NCI-H2196 (cell line): ENCODE measurements at regions not wholly inside any gene's neighbourhood (a gene's known extent, or its start where the extent isn't known, plus 50 kb on each side); places are given as distances from the start of the nearest gene placed in this dataset.

Experiments
- DNase-seq: peaks from one replicate; lab custom pipeline; 2025; ENCODE audit not compliant: unreplicated experiment; lab: John Stamatoyannopoulos, UW

DNA sequence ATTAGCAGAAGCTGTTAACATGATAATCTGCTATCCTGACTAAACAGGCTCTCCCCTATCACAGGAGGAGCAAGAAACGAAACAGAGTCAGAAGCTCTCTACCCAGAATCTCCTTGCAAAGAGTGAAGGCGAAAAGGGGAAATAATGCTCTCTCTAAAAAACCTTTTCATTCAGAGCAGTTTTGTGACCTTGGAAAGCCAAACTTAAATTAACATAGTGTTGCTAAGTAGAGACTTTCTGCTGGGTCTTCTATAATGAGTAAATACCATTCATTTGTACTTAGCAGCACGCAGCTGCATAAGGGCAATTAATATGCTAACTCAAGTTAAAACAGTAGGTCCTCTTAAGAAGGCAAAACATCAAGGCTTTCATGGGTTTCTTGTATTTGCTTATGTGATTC lies 101.7 kb upstream of the GPR139 start:
- DNase-seq: no peak

DNA sequence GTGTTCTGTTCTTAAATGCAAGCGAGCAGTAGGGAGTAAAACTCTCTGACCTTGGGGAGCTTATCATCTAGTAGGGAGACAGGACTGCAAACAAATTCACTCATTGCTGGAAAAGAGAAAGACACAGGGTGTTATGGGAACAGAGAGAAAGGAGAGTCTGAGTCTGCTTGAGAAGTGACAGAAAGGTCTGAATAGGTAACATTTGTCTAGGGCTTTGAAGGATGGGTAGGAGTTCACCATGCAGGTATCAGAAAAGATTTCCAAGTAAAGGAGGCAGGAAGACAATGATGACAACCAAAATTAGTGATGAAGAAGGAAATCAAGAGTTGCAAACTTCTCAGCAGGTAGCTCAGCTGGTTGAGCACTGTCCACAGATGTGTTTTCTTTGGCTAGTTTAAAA lies 93.6 kb upstream of the GPR139 start:
- DNase-seq: no peak

DNA sequence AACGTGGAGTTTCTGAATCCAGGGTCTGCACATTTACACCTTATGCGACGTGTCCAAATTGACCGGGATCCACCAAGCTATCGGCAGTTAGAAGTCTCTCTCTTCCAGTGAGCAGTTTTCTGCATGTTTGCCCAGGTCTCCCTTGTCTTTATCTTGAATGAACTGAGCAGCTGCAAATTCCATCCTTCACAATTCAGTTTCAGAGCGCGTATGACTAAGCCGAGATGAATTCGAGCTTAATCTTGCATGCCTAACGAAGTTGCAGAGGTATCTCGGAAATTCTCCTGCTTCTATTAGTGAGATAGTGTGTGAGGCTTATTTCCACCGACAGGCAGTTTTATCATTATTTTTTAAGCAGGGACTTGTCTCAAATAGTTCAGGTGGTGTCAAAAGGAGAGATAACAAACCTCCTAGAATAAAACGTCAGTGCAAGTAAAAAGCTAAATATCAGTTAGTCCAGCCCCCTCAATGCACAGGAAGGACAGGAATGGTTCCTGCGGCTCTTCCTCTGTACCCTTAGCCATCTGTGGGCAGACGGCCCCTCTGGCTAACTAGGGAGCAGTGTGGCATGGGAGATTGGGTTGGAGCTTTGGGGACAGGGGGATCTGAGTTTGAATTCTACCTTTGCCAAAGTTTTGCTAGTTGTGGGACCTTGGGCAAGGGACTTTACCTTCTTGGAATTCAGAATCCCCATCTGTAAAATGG lies 93.0 kb upstream of the GPR139 start:
- DNase-seq: no peak

DNA sequence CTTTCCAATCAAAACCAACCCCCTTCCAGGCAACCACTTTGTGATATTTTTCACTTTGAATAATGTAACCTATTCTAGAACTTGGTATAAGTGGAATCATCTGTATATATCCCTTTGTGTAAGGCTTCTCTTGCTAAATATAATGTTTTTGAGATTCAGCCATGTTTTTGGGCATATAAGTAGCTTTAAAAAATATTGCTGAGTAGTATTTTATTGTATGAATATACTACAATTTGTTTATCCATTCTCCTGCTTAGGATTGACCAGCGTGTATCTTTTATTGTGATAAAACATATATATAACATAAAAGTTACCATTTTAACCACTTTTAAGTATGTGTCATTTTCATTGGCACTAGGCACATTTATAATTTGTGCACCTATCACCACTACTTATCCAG lies 79.8 kb upstream of the GPR139 start:
- DNase-seq: no peak

DNA sequence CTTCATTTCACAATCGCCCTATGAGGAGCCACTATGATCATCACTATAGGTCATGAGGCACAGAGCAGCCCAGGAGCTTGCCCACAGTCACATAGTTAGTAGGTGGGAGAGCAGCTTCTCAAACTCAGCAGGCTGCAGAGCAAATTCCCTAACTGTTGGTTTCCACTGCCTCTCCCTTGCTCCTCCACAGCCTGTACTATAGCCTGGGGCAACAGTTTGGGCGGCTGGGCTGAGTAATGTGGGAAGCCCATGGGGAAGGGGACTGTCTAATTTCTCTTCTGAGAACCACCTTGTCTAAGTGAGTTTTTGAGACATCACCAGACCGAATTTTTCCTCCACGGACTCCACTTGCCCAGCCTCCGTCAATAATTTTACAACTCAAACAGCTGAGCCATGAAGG lies 73.4 kb upstream of the GPR139 start:
- DNase-seq: no peak

DNA sequence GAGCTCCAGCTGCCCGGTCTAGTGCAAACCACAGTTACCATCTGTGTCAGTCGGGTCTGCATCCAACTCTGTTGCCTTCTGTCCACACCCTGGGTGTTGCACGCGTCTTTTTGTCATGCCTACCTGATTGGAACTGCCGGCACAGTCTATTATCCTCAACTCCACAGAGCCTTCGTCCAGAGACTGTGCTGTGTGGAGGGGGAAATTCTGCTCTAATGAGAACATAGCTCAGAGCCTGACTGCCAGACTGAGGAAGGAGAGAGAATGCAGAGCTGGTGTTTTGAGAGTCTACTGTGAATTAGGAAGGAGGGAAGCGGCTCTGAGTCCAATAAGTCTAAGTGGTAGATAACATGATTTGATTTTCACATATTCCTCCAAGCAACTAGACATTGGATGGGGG lies 68.3 kb upstream of the GPR139 start:
- DNase-seq: no peak

DNA sequence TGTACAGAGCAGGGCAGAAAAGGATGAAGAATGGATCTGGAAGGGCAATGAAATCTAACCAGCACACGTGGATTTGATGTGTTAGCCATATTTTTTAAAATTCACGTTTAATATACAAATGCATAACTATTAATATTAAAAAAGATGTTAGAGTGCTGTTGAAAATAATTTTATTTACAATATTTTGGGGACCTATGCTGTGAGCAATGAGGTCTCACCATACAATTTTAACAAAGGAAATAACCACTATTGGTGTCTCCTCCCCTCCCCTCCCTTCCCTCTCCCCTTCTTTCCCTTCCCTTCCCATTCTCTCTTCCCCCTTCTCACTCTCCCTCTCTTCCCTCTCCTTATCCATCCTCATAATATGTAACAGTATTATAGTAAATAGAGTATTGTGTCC lies 64.2 kb upstream of the GPR139 start:
- DNase-seq: no peak

DNA sequence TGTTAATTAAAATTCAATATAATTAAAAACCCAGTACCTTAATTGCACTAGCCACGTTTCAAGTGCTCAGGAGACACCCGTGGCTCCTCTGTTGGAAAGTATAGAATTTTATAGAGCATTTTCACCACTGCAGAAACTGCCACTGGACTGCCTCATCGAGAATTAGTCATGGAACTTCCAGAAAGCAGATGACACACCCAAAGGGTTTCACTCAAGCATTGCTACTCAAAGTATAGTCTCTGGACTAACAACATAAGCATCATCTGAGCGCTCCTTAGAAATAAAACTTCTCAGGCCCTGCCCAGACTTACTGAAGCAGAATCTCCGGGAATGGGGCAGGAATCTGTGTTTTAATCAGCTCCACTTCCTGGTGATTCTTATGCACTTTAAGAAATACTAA lies 63.5 kb upstream of the GPR139 start:
- DNase-seq: no peak

DNA sequence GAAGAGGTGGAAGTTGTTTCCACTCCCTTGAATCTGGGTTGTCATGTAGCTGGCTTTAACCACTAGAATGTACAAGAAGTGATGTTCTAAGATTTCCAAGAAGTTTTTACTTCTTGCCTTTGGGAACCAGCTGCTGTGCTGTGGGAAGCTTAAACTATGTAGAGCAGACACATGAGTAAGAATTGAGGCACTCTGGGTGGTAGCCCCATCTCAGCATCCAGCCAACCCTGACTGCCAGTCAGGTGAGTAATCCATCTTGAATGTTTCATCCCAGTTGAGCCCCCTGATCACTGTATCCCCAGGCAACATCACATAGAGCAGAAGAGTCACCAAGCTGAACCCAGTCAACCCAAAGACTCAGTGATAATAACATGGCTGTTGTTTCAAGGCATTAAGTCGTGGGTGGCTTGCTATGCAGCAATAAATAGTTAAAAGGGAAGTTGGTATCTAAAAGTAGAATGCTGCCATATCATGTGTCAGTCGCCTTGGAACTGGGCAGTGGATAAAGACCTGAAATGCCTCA lies 62.8 kb upstream of the GPR139 start:
- no peak for DNase-seq

DNA sequence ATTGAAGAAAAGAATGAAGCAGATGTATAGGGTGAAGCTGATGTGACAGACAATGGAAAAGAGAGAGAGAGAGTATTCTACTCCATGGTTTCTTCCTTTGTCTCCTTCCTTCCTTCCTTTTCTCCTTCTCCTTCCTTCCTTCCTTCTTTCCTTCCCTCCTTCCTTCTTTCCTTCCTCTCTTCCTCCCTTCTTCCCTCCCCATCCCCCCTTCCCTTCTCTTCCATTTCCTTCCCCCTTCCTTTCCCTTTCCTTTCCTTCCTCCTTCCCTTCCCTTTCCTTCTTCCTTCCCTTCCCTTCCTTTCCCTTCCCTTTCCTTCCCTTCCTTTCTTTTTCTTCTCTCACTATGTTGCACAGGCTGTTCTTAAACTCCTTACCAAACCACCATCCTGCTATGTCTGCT lies 55.7 kb upstream of the GPR139 start:
- no peak for DNase-seq
